ENCODE measurements at regions not wholly inside any gene's neighbourhood (a gene's known extent, or its start where the extent isn't known, plus 50 kb on each side); places are given as distances from the start of the nearest gene placed in this dataset.
A peak's percentile ranks its signal among the peaks of the same experiment; 100 is the strongest.

DNA sequence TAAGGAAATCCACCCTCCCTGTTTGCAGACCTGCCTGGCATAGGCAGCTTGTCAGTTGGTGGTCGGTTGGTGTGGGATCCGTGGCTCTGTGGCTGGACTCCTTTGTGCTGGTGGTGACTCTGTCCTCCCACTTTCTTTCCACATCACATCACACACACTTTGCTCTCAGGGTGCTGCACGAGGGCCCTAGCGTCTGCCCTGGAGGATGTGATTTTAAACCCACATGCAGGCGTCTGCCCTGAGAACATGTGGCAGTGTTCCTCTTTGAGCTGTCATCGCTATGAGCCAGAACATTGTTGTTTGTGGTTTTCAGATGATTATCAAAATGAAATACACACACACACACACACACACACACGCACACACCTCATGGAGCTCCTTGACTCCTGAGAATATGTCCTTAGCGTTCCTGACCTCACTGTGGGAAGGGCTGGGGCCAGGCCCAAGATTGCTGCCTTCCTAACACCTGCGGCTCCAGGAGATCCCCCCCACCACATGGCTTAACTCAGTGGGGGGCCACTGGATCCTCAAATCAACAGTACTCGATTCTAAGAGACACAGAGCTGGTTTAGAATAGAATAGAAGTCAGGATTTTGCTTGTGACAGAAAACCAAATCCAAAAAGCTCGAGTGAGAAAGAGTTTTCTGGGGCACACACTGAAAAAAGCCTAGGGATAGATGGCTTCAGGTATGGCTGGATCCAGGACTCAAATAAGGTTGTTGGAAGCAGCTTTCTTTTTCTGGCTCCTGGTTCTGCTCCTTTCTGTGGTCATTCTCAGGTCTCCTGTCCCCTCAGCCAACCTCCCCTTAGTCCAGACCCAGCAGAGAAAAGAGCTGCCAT lies 54.8 kb downstream of the RTP5 start:
- DNase-seq (ENCODE audit: low spot score): no peak

DNA sequence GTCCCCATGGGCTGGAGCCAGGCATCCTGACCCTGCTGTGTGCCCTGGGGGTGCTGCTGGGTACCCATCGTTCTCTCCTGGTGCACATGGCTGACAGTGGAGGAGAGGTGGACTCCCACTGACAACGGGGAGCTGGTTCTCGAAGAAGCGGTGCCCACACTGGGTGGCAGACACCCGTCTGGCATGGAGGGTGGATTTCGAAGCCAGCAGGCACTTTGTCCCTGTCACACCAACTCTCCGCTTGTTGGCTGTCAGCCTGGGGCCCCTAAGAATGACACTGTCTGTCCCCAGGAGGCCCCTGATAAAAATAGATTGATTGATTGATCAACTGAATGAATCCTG lies 55.4 kb downstream of the RTP5 start:
- DNase-seq (ENCODE audit: low spot score): no peak

DNA sequence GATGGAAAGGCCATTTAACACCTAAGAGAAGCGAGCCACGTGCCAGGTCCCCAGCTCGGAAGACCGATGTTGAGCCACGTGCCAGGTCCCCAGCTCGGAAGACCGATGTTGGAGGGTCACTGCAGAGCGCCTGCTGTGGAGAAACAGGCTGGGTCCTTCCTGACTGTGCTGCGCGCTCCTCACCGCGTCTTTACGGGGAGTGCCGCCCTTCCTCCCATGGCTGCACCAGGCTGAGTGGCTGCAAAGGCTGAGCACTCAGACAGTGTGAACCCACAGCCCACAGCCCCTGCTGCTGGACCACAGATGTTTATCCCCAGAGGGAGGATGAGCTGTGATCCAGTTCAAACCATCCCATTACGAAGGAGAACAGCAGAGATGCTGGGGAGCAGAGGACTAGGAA lies 55.7 kb downstream of the RTP5 start:
- no peak for DNase-seq (ENCODE audit: low spot score)

DNA sequence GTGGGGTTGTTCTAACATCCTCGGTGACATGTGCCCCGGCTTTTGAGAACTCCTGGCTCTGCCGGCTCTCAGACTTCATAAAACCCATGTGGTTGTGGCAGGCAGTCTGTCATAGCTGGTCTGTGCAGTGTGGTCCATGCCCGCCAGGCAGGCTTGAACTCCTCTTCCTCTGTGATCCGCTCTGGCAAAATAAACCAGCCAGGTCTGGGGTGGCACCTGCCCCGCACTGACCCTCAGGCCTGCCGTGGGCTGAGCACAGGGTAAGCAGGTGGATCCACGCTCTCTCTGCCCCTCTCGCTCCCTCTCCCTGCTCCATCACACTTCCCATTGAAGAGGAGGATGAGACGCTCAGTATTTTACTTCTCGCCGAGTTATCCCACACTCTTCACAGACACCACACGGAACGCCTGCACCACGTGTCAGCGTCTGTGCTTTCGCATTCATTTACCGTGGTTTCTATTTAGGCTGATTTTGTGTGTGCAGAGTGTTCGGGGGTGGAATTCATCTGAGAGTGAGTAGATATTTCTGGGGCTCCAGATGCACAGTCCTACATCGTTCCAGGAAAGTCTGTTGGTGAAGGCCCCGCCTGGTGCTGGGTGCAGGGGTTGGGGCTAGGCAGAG lies 56.4 kb downstream of the RTP5 start:
- DNase-seq (ENCODE audit: low spot score): no peak

DNA sequence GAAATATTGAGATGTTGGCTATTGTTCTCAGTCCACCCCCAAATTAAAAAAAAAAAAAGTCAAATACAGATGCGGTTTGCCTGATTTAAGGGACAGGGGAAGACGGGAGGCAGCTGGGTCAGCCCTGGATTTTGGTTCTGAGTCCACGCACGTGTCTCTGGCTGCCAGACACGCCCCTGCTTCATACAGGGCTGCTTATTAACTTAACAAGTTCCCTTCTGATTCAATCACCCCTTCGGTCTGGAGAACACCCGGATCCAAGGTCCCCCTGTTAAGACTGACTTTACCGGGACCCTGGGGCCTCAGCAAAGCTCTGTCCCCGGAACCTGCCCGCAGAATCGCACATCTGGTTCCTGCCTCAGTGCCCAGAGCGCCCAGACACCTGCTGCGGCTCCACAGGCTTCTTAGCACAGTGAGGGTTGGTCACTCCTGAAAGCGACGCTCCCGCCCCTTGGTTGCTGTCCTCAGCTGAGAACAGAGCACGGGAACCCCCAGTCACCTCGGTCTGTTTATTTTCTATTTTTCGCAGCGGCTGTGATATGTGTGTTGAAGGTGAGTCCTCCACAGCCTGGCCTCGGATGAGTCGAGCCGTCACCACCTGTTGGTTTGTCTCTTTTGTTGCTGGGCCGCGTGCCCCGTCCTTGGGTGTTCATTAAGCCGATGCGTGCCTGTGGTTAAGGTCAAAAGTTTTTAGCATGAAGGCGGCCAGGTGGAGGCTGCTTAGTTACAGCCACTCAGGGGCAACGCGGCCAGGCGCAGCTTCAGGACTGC lies 57.2 kb downstream of the RTP5 start:
- DNase-seq (ENCODE audit: low spot score): no peak

DNA sequence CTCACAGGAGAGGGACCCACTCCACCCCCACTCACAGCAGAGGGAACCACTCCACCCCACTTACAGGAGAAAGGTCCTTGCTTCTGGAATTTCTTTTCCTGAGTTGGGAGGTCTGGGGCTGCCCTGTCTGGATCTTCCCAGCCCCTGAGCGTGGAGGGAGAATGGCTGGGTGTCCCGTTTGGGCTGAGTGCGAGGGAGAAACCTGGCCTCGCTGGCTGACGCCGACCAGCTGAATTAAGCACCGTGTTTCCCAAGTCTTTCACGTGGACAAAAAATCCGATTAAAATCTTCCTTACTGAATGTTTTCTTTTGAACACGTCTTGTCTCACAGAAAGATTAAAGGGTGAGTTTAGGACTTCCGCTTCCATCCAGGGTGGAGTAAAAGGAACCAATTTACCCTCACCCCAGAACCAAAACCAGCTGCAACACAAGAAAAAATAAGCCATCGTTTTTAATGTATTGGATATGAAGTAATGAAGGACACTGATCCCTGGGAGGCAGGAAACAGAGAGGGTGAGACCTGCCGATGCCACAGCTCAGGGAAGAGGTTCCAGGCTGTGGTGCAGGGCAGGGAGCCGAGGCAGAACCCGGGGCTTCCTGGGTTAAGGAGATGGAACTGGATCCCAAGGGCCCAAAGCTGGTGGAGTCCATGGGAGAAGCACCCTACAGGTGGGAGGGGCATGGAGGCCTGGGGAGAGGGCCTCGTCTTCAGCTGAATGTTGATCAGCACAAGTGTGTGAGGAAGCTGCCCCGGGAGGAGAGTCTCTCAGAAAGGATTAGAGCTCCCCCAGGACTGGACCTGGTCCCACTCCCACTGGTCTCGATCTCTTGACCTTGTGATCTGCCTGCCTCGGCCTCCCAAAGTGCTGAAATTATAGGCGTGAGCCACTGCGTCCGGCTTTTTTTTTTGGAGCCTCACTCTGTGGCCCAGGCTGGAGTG lies 60.3 kb downstream of the RTP5 start:
- no peak for DNase-seq (ENCODE audit: low spot score)

DNA sequence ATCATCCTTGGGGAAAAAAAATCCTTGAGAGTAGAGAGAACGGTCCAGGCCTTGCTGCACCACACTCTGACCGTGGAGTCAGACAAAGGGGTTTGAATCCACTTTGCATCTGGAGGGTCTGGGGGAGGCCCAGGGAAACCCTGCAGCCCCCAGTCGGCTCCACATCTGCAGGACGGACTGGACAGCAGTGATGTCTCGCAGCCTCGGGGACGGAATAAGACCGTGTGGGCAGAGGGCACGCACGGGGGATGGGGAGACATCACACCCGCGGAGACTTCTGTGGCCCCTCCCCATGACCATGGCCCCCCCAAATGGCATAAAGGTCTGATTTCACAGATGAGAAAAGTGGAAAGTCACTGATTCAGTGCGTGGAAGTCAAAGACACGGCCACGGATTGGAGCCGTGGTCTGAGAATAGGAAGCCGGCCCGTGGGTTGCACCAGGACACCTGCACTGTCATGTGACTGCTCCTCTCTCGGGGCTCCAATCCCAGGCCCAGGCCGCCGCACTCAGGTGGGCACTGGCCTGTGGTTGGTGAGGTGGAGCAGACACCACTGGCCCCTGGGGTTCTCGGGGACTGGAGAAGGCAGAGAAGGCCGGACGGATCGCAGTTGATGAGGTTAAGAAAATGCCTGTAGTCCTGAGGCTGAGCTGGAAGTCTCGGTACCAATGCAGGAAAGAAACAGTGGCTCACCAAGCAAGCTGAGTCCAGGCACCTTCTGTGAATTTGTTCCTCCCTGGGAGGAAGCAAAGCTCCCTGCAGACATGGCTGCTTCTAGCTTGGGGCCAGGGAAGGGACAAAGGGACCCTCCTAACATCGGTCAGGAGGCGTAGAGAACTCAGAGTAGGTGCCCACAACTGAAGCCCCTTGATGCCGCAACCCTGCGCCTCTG lies 61.8 kb downstream of the RTP5 start:
- no peak for DNase-seq (ENCODE audit: low spot score)

DNA sequence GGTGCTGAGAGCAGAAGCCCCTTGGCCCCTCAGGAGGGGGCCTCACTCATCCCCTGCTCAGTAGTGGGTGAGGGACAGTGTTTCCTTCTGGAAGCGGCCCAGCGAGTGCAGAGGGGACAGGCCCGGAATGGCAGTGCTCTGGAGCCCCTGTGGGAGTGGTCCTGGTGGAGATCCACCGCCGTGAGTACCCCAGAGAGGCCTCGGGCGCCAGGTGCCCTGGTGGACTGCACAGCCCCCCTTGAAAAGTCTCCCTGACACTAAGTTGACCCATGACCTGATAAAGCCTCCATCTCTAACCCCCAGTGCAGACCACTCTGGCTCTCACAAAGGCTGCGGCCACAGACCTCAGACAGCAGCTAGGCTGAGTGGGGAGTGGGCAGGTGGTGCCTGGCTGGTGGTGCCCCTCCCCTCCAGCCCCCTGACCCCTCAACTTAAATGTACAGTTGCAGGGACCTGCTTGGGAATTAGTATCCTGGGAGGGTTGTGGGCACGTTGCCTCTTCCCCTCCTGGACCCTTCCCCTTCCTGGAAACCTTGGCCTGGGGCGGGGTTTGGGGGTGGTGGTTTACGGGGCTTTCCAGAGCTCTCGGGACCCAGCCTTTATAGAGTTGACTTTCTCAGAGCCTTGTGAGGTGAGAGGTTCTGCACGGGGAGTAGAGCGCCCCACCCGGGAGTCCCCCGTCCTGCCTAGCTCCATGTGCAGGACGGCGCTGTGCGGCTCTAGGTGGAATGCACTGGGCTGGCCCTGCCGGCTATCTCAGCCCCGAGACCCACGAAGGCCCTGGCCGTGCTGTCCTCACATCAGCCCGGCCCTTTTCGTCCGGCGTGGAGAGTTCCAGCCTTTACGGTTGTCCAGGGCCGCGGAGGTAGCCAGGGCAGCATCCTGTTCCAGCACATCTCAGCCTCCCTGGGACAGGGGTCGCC lies 62.7 kb downstream of the RTP5 start:
- no peak for DNase-seq (ENCODE audit: low spot score)

DNA sequence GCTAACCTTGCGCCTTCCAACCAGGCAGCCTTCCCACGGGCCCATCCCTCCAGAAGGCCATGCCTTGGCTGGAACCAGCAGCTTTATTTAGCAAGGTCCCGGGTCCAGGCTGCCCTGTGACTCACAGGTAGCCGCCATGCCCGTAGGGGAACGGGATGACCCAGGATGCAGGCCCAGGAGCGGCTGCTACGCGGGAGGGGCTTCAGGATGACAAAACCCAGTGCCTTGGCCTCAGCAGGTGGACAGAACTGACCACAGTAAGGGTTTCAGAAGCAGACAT lies 63.3 kb downstream of the RTP5 start:
- no peak for DNase-seq (ENCODE audit: low spot score)

DNA sequence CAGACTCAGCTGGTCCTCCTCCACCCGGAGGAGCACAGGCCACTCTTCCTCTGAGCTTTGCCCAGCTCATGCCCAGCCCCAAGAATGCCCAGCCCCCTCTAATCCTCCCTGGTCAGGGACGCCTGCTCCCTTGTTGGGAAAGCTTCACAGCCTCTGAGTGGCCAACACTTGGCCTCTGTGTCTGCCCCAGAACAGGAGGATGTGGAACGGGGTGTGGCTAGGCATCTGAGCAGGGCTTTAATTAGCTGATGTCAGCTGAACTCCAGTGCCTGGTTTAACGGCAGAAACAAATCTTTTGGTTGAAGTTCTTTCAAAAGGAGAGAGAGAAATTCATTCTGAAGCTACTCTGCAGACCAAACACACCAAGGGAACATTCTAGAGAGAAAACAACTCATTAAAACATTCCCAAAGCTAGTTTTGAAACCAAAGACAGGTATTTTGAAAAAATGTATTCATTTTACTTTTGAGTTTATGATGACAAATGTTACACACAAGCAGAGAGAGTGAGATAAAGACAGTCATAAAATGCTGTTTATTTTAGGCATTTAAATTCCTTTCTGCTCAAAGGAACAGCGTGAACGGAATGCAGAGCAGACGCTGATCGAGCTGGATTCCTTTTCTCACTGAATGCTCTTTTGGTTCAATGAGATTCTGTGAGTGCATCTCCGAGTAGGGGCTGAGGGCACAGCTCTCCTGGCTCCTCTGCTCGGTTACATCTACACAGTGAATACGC lies 63.8 kb downstream of the RTP5 start:
- peak; percentile 70 for DNase-seq (ENCODE audit: low spot score)

DNA sequence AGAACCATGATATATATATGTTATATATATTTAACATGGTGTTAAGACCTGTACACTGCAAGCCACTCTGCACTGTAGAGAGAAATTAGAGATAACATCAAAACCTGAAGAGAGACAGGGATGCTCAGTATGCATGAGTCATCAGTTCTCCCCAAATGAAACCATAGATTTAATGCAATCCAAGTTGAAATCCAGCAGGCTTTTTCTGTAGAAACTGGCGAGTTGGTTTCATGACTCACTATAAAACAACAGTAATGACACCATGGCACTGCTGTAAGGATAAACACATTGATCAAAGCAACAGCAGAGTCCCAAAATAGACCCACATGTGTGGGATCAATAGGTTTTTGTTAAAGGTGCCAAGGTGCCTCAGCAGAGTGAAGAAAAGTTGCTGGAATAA lies 65.8 kb downstream of the RTP5 start:
- peak; percentile 90 for DNase-seq (ENCODE audit: low spot score)

DNA sequence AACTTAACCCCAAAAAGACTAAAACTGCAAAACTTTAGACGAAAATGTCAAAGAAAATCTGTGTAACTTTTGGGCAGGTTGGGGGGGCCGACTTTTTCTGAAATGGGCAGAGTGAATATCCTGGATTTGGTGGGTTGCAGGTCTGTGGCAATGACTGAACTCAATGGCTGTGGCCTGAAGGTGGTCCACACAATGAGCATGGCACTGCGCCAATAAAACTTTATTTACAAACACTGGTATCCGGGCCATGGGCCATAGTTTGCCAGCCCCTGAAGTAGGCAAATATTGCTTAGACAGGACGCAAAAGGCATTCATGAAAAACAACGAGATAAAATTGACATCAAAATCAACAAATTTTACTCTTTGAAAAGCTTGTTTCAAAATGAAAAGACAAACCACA lies 66.2 kb downstream of the RTP5 start:
- DNase-seq (ENCODE audit: low spot score): no peak

DNA sequence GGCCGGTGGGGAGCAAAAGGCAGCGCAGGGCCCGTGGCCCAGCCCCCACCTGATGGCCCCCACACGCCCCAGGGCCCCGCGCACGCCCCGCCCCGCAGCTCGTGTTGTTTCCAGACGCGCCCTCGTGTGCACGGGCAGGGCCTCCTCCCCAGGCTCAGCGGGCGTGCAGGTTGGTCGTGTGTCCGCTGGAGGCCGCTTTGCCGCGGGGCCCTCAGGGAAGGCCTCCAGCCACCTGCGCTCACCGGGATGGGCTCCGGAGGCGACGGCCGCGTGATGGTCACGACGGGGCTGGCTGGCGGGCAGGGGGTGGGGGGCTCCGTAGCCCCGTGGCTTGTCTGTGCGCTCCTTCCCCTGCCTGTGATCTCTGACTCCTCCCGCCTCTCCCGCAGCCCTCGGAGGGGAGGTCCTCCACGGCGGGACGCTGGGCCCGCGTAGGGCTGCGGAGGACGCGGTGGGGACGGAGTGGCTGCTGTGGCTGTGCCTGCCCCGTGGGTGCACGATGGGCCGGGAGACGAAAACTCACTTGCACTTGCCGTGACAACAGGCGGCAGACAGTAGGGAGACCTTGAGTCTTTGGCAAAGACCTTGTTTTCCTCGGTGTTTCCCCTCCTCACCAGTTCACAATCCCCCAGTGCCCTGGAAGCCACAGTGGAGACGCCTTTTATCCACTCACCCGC lies 67.1 kb downstream of the RTP5 start:
- no peak for DNase-seq (ENCODE audit: low spot score)

DNA sequence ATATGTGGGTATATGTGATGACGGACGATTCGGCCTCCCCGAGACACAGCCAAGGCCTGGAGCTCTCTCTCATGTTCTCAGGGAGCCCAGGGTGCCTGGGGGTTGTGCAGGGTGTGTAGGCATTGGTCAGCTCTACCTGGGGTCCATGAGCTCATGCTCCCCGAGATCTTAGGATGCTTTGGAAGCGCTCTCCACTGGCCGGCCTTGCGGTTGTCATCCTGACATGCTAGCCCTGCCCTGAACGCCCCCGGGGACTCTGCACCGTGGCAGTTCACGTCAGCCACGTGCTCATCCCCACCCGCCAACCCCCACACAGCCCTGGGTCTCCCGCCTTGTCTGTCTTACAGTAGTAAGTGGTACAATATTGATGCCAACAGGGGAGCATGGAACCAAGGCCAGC lies 67.8 kb downstream of the RTP5 start:
- no peak for DNase-seq (ENCODE audit: low spot score)

DNA sequence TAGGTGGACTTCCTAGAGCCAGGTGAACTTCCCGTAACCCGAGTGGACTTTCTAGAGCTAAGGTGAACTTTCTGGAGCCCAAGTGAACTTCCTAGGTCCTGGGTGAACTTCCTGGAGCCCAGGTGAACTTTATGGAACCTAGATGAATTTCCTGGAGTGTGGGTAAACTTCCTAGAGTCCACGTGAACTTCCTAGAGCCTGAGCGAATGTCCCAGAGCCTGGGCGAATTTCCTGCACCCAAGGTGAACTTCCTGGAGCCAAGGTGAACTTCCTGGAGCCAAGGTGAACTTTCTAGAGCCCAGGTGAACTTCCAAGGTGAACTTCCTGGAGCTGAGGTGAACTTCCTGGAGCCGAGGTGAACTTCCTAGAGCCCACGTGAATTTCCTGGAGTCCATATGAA lies 70.0 kb downstream of the RTP5 start:
- DNase-seq (ENCODE audit: low spot score): no peak

DNA sequence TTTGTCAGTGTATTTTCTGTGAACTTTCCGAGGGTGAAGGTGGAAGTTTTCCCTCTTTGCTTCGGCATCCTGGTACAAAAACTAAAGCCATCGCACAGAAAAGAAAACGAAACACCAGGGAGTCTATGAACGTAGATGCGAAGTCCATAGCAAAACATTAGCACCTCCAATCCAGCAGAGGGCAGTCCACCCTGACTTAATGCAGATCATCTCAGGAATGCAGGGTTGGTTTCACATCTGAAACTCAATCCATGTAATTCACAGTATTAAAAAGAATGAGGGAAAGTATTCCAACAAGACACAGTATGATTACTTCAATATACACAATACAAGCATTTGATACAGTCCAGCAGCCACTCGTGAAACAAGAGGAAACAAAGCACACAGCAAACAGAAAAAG lies 70.8 kb downstream of the RTP5 start:
- DNase-seq (ENCODE audit: low spot score): no peak

DNA sequence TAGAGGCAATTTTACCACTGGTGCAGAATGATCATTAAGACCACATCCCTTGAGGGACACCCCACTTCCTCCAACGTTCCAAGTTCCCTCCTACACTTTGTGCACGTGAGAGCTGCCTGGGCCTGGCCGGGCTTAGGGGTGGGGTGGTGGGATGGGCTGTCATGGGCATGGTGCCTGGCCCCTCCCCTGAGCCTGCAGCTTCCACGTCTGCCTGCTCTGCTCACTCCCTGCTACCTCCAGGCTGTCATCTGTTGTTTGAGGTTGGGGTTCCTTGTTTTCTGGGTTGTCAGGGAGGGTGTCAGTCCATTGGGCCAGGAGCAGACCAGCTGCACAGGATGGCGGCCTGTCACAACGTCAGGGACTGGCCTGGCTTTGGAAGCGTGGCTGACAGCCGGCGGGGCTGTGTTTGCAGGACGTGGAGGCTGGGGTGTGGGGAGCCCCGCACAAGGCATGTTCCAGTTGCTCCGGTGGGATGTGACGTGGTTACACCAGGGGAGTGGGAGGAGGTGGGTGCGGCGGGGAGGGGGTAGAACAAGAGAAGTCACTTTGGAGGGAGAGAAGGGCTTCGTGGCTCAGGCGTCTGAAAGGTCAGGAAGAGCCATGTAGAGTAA lies 72.3 kb downstream of the RTP5 start:
- DNase-seq (ENCODE audit: low spot score): no peak

DNA sequence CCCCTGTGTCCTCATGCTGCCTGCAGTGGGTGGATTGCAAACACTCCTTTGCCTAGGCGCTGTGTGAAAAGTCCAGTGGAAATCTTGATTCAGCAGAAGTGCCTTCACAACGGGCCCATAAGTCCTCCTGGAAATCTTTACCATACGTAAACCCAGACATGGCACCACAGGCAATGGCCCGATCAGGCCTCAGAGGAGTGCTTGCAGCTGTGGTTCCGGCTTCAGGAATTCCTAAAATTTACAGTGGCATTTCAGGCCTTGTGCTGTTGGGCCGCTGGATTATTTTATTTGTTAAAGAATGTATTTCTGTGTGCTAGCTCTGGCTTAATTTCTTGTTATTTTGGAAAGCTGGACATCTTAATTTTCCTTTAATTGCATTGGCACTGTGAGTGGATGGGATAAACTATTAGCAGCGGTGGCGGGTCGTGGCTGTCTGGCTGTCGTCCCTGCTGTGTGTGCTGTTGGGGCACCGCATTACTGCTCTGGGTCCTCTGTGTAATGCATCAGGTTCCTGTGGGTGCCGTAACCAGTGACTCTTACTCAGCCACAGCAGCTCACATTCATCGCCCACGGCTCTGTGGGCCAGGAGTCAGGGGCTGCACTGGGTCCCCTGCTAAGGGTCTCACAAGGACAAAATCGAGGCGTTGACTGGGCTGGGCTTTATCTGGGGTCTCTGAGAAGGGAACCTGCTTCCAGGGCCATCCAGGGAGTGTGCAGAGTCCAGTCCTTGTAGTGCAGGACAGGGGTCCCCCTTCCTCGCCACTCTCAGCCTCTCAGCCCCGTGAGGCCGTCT lies 73.1 kb downstream of the RTP5 start:
- no peak for DNase-seq (ENCODE audit: low spot score)
